ENCODE measurements at regions not wholly inside any gene's neighbourhood (a gene's known extent, or its start where the extent isn't known, plus 50 kb on each side); places are given as distances from the start of the nearest gene placed in this dataset.

GRCh38 chr6:164911873-164912580 is 397.4 kb downstream of the C6orf118 start:
- DNase-seq (ENCODE audit: low spot score) (no peak), FAIRE-seq (no peak), ATAC-seq (no peak)
- in situ Hi-C loops (cut with HindIII; ENCODE audit: extremely low pct_ligation_motif_present, low pct_unique_long_range_greater_than_20kb), result no loop called here
- Histone ChIP-seq H3K4me1 (ENCODE audit: insufficient read depth, low read length) (no peaks in the 10 kb centered on the region), H3K79me2 (ENCODE audit: insufficient read depth, low read length) (no peaks in the 10 kb centered on the region), H4K20me1 (ENCODE audit: insufficient read depth, low read length) (no peaks in the 10 kb centered on the region), H3K36me3 (replicated peaks in 1 of 2; ENCODE audit: control insufficient read depth in 1 of 2, insufficient read depth in 2 of 2, low read length in 2 of 2) (no peaks in the 10 kb centered on the region), H3K27me3 (ENCODE audit: control insufficient read depth in 1 of 2, insufficient read depth in 2 of 2, low read length in 2 of 2) (no peaks in the 10 kb centered on the region), H3K4me2 (ENCODE audit: low read depth, low read length) (no peak overlapping the region), H3K27ac (ENCODE audit: extremely low read length, insufficient read depth, low read length) (no peak overlapping the region), H3K9ac (ENCODE audit: insufficient read depth, low read depth, low read length) (no peak overlapping the region), H3K9me3 (ENCODE audit: low read length) (peaks cover 97% of the 10 kb centered on the region), H3K4me3 (replicated peaks in 1 of 3; ENCODE audit: insufficient read depth in 1 of 3, low read depth in 2 of 3, low read length in 3 of 3) (no peak overlapping the region), H2AFZ (ENCODE audit: low read length) (no peak overlapping the region)
- WGBS (ENCODE audit: low lambda C conversion rate), result 4% methylated on average over 6 of the region's 6 CpGs
- CTCF ChIA-PET (ENCODE audit: low intra/inter-chr PET ratio, low total read pairs), result no interaction called here
- intact Hi-C loops (cut with micrococcal nuclease; ENCODE audit: unreplicated experiment), result no loop called here
- TF ChIP-seq ZNF775 (CRISPR knock-in tag; IDR thresholded peaks at IDR 0.05; ENCODE audit: borderline replicate concordance), result no peak
- no peak for TF ChIP-seq MXD1 (CRISPR knock-in tag; IDR thresholded peaks at IDR 0.05)
- POLR2A ChIA-PET, result no interaction called here
- BruUV-seq (replicated peaks), result no TSS peak

DNA sequence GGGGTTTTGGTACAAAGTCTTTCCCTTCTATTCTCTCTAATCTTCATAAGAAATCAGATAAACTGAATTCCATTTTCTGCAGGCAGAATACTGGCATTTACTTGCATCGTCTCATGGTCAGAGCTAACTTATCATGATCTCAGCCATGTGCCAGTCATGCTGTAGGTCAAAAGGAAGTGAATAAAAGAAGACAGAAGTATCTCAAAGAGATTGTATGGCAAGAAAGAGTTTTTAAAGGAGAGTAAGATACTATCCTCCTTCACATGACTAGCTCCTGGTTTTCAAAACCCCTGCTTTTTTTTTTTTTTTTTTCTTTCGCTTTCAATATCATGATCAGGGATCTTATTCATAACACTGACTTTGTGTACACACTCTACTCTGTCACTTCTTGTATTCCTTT is 398.3 kb downstream of the C6orf118 start:
- 2% methylated on average over 2 of the region's 2 CpGs for WGBS (ENCODE audit: low lambda C conversion rate)
- ChIA-PET CTCF (ENCODE audit: low intra/inter-chr PET ratio, low total read pairs) (no interaction called here), POLR2A (no interaction called here)
- no TSS peak for BruUV-seq (replicated peaks)
- Histone ChIP-seq H3K9me3 (ENCODE audit: low read length) (peaks cover 96% of the 10 kb centered on the region), H2AFZ (ENCODE audit: low read length) (no peak overlapping the region), H3K4me1 (ENCODE audit: insufficient read depth, low read length) (no peaks in the 10 kb centered on the region), H3K9ac (ENCODE audit: insufficient read depth, low read depth, low read length) (no peak overlapping the region), H3K79me2 (ENCODE audit: insufficient read depth, low read length) (no peaks in the 10 kb centered on the region), H3K4me2 (ENCODE audit: low read depth, low read length) (no peak overlapping the region), H3K36me3 (replicated peaks in 1 of 2; ENCODE audit: control insufficient read depth in 1 of 2, insufficient read depth in 2 of 2, low read length in 2 of 2) (no peaks in the 10 kb centered on the region), H3K4me3 (replicated peaks in 1 of 3; ENCODE audit: insufficient read depth in 1 of 3, low read depth in 2 of 3, low read length in 3 of 3) (no peak overlapping the region), H3K27me3 (ENCODE audit: control insufficient read depth in 1 of 2, insufficient read depth in 2 of 2, low read length in 2 of 2) (no peaks in the 10 kb centered on the region), H3K27ac (ENCODE audit: extremely low read length, insufficient read depth, low read length) (no peak overlapping the region), H4K20me1 (ENCODE audit: insufficient read depth, low read length) (no peaks in the 10 kb centered on the region)
- ATAC-seq, result no peak
- in situ Hi-C loops (cut with HindIII; ENCODE audit: extremely low pct_ligation_motif_present, low pct_unique_long_range_greater_than_20kb) (no loop called here), intact Hi-C loops (cut with micrococcal nuclease; ENCODE audit: unreplicated experiment) (no loop called here)
- no peak for DNase-seq (ENCODE audit: low spot score)
- no peak for FAIRE-seq
- TF ChIP-seq ZBTB34 (CRISPR knock-in tag; IDR thresholded peaks at IDR 0.05) (no peak), MXD4 (CRISPR knock-in tag; IDR thresholded peaks at IDR 0.05) (no peak), POLR2G (IDR thresholded peaks at IDR 0.05; ENCODE audit: low read depth, low read length) (no peak), PAF1 (CRISPR knock-in tag; IDR thresholded peaks at IDR 0.05) (no peak), CEBPZ (IDR thresholded peaks at IDR 0.05; ENCODE audit: low read length) (no peak), ZNF792 (CRISPR knock-in tag; IDR thresholded peaks at IDR 0.05) (no peak), GABPA (IDR thresholded peaks at IDR 0.05; ENCODE audit: low read depth, low read length) (no peak), GABPA (CRISPR knock-in tag; IDR thresholded peaks at IDR 0.05; ENCODE audit: low read depth) (no peak), REL (CRISPR knock-in tag; conservative IDR thresholded peaks at IDR 0.05) (no peak), GZF1 (CRISPR knock-in tag; IDR thresholded peaks at IDR 0.05) (no peak), PHF20 (CRISPR knock-in tag; IDR thresholded peaks at IDR 0.05) (no peak)
- TF ChIP-seq, protein P1, sequence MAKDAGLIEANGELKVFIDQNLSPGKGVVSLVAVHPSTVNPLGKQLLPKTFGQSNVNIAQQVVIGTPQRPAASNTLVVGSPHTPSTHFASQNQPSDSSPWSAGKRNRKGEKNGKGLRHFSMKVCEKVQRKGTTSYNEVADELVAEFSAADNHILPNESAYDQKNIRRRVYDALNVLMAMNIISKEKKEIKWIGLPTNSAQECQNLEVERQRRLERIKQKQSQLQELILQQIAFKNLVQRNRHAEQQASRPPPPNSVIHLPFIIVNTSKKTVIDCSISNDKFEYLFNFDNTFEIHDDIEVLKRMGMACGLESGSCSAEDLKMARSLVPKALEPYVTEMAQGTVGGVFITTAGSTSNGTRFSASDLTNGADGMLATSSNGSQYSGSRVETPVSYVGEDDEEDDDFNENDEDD (CRISPR knock-in tag; IDR thresholded peaks at IDR 0.05; ENCODE audit: borderline replicate concordance), result no peak

All from HepG2 (cell line).